Epithelial cell of esophagus (primary cell): ENCODE measurements at regions not wholly inside any gene's neighbourhood (a gene's known extent, or its start where the extent isn't known, plus 50 kb on each side); places are given as distances from the start of the nearest gene placed in this dataset.
"Not testable (repeated sequence)": the region's sequence is repeated elsewhere in the genome, so short reads cannot be mapped to it uniquely, and the experiment has no call there.

ENCODE experiments used
- DNase-seq: peaks from one replicate; pipeline ENCODE4 v3.0.0; 2010; ENCODE audit warnings: low read depth
- H3K4me3 ChIP-seq: 2 replicates; pipeline ENCODE4 v1.5.1; 2011; ENCODE audit warnings: mild to moderate bottlenecking, low read length, control low read depth
- CTCF ChIP-seq: IDR thresholded peaks from 2 replicates; pipeline ENCODE4 v1.5.1; 2011; ENCODE audit warnings: low read depth, mild to moderate bottlenecking, low read length, control low read depth, inconsistent platforms; ENCODE audit not compliant: insufficient read depth; ENCODE audit errors: missing control alignments

- no peak for DNase-seq
- TF ChIP-seq CTCF: no peak
- H3K4me3 ChIP-seq: no peak overlapping the region
Observed at GRCh38 chr6:153309651-153310050, 178.6 kb upstream of the RGS17 start.

GRCh38 chr6:153302133-153302532 lies 171.1 kb upstream of the RGS17 start:
- no peak overlapping the region for H3K4me3 ChIP-seq
- TF ChIP-seq CTCF: no peak
- DNase-seq: no peak

GRCh38 chr6:153301602-153302001 lies 170.5 kb upstream of the RGS17 start:
- H3K4me3 ChIP-seq: no peak overlapping the region
- no peak for TF ChIP-seq CTCF

GRCh38 chr6:153282456-153282855 lies 151.4 kb upstream of the RGS17 start:
- DNase-seq, H3K4me3 ChIP-seq: not testable (repeated sequence)

More at GRCh38 chr6:153301602-153302001, 170.5 kb upstream of the RGS17 start:
- DNase-seq: peak; percentile 8

- no peak overlapping the region for H3K4me3 ChIP-seq
- TF ChIP-seq CTCF: no peak
- DNase-seq: no peak
Observed at GRCh38 chr6:153275997-153276396, 144.9 kb upstream of the RGS17 start.

- DNase-seq: no peak
- TF ChIP-seq CTCF: no peak
- no peak overlapping the region for H3K4me3 ChIP-seq
Observed at GRCh38 chr6:153272201-153272980, 141.3 kb upstream of the RGS17 start.

- no peak for TF ChIP-seq CTCF
- no peak for DNase-seq
- H3K4me3 ChIP-seq: no peak overlapping the region
Observed at GRCh38 chr6:153263489-153263888, 132.4 kb upstream of the RGS17 start.

GRCh38 chr6:153251326-153251725 lies 120.2 kb upstream of the RGS17 start:
- DNase-seq: no peak
- H3K4me3 ChIP-seq: no peak overlapping the region
- no peak for TF ChIP-seq CTCF
